ENCODE measurements at regions not wholly inside any gene's neighbourhood (a gene's known extent, or its start where the extent isn't known, plus 50 kb on each side); places are given as distances from the start of the nearest gene placed in this dataset.

- TF ChIP-seq, protein P1, sequence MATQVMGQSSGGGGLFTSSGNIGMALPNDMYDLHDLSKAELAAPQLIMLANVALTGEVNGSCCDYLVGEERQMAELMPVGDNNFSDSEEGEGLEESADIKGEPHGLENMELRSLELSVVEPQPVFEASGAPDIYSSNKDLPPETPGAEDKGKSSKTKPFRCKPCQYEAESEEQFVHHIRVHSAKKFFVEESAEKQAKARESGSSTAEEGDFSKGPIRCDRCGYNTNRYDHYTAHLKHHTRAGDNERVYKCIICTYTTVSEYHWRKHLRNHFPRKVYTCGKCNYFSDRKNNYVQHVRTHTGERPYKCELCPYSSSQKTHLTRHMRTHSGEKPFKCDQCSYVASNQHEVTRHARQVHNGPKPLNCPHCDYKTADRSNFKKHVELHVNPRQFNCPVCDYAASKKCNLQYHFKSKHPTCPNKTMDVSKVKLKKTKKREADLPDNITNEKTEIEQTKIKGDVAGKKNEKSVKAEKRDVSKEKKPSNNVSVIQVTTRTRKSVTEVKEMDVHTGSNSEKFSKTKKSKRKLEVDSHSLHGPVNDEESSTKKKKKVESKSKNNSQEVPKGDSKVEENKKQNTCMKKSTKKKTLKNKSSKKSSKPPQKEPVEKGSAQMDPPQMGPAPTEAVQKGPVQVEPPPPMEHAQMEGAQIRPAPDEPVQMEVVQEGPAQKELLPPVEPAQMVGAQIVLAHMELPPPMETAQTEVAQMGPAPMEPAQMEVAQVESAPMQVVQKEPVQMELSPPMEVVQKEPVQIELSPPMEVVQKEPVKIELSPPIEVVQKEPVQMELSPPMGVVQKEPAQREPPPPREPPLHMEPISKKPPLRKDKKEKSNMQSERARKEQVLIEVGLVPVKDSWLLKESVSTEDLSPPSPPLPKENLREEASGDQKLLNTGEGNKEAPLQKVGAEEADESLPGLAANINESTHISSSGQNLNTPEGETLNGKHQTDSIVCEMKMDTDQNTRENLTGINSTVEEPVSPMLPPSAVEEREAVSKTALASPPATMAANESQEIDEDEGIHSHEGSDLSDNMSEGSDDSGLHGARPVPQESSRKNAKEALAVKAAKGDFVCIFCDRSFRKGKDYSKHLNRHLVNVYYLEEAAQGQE (IDR thresholded peaks at IDR 0.05; ENCODE audit: insufficient read depth in 1 of 2, low read depth in 2 of 2, low read length in 2 of 2) = no peak
- TF ChIP-seq POLR2AphosphoS5 (IDR thresholded peaks at IDR 0.05; ENCODE audit: low read depth, low read length) = no peak
- no peak for TF ChIP-seq TAF1 (IDR thresholded peaks at IDR 0.05; ENCODE audit: borderline replicate concordance, insufficient read depth, low read length)
Measured at GRCh38 chr3:76554707-76555106, 485.2 kb upstream of the ROBO2 start.
